NCI-H146 (cell line): ENCODE measurements at regions not wholly inside any gene's neighbourhood (a gene's known extent, or its start where the extent isn't known, plus 50 kb on each side); places are given as distances from the start of the nearest gene placed in this dataset.

Experiments
- DNase-seq: peaks from one replicate; lab custom pipeline; 2025; lab: John Stamatoyannopoulos, UW

DNA sequence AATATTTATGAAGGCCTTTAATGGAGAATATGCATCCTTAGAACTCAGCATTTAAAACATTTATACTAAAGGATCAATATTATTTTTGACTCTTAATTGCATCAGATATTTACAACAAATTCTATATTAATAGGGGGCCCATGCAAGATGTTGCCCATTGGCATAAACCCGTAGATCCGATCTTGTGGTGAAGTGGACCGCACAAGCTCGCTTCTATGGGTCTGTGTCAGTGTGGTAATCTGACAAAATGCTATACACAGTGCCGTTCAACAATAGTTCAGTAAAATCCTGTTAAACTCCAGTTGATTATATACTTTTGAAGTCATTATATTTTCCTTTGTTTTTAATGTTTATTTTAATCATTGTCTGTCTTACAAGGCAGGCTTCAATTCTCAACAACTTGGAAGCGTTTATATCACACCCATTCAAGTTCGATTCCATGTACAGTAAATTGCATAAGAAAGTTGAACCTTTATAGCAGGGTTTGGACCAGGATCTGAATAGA is 809.2 kb downstream of the USP25 start:
- DNase-seq: no peak

DNA sequence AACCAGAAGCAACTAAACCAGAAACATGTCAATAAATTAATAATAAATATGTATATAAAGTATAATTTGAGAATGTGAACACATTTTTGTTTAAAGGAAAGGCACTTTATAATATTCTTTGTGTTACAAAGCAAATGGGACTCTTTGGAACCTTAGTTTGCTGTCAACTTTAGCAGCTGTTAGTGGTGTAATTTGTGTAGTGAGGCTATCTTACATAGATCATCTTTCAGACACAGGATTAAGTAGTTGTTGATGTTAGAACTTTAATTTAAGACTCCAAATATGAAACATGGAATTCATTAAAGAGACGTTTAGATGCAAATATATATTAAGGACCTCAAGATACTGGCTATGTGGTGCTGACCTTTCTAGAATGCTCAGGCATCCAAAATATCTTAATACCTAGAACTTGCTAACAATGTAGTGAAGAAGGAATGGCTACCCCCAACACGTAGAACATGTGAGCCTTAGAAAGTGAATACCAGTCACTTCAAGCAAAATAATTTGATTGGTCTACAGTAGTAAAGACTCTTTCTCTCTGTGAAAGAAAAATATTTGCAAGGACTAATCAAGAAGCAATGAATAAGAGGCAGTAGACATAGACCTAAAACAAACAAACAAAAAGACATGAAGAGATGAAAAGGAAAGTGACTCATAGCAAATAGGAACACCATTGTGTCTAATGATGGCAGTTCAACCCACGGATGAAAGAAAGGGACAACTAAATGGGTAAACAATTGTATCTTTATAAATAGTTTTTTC is 811.4 kb downstream of the USP25 start:
- no peak for DNase-seq

DNA sequence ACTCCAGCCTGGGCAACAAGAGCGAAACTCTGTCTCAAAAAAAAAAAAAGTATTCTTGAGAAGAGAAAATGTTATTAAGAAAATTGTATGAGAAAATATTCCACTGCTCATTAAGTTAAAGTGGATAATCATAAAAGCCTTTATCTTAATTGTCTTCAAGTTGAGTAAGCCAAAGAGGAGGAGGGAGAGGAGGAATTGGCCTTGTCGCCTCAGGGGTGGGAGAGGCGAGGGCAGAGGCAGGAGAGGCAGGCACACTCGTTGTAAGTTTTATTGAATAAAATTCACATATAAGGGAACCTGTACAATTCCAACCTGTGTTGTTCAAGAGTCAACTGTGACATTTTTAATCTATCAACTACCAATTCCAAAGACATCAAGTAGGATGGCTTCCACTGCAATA is 820.3 kb downstream of the USP25 start:
- DNase-seq: no peak

DNA sequence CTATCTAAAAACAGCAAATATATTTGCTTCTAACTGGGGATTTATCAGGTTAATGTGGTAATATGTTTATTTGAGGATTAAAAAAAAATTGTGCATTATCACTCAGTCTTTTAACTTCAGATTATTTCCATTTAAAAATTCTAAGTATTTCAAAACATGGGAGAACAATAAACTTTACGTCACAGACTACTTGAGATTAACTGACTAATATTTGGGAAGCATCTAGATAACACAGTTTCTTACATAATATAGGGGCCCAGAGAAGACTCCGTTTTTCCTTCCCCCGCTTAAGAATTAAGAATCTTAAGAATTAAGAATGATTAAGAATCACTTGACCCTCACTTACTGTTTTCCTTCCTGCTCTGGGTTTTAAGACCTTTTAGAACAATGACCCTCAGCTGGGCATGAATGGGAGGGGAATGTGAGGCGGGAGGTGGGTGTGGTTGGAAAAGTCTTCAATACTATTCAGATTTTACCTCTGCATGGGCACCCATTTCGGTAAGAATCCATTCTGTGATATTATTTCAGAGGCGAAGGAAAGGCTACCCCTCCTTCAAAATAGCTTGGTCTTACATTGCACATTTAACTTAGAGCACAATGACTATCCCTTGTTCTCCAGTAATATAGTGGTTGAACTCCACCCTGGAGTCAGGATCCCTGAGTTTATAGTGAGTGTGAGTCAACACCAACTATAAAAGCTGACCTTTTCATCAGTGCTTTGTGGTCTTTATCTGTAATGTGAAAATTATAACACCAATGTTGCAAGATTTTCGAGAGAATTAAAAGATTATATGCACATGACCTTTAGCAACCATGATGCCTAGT is 821.3 kb downstream of the USP25 start:
- DNase-seq: no peak

DNA sequence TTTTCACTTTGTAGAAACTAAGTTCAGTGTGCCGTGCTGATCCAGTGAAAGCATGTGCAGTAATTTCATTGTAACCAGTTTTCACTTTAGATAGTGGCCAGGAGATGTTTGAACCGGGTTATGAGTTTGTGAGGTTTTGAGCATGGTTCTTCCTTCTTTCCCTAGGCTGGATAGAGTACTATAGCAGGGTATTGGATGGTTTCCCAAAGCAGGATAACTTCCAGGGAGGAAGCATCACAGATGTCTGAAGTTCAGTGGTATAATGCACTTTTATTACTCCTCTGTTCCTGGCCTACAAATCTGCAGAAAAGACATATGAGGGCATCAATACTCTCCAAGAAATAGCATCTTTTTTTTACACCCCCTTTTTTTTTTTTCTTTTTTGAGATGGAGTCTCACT is 823.1 kb downstream of the USP25 start:
- no peak for DNase-seq

DNA sequence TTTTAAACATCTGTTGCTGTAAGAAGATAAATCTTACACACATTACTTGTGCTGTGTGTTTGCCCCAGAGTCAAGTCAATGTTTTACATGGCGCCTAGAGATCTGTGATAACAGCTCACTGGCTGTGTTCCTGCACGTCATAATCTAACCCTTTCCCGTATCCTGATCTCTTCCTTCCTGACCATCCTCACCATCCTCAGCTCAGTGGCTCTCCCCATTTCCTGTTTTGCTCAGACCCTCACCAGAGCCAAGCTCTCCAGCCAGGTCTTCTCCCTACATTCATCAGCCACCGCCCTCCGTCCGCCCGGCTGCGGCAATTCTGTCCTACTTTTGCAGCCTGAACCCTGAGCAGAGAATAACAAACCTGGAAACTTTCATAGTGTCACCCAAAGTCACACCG is 824.7 kb downstream of the USP25 start:
- DNase-seq: no peak

DNA sequence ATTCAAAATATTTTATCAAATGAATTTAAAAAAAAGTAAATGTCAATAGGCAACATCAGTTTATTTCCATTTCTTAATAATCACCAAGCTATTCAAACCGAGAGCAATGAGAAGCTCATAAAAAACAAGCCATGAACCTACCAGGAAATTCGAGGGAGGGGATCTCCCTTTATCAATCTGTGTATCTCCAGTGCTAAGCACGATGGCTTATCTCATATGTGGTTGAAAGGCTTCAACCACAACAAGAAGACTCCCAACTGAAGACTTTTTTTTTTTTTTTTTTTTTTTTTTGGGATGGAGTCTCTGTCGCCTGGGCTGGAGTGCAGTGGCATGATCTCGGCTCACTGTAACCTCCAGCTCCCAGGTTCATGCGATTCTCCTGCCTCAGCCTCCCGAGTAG is 833.3 kb downstream of the USP25 start:
- DNase-seq: no peak

DNA sequence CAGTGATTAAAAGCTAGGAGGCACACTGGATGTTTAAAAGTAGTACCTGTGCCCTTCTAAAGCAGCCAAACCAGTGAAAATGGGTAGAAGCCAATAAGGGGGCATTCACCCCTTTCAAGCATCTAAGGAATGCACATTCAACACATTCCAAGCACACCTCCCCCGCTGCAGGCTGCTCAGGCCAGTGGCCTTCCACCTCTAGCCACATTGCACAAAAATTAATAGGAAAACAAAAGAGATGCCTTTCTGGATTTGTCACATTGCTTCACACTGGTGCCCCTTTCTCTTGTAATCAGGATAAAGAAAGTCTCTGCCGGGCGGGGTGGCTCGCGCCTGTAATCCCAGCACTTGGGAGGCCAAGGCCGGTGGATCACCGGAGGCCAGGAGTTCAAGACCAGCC is 834.0 kb downstream of the USP25 start:
- no peak for DNase-seq

DNA sequence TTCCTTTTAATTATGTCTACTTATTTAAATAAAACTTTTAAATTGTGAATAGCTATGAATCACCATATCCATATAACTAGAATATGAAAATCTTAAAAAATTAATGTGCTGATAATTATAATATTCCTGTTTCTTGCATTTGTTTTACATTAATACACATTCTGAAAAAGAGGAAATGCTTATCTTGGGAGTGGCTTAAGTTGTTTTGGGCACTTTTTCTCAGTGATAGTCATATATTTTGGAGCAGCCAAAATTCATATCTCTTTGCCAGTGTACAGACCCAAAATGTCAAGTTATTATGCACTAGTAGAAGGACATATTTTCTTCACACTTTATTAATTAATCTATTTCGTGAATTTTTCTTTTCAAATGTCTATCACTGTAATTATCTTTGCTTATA is 838.5 kb downstream of the USP25 start:
- DNase-seq: no peak

DNA sequence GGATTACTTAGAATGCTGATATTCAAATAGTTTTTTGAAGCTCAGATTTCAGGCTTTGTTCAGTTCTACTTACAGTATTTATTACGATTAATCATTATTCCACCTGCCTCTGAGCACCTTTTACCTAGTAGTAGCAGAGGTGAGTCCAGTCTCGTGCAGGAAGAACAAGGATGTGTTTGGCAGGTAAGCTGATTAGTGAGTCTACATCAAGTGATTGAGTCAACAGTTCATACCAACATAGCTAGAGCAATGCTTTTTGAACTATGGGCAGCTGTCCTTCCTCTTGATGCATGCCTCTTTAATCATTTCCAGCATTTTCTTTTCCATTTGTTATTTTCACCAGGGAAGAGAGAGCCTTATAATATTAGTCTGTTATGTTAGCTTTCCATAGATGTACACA is 838.9 kb downstream of the USP25 start:
- no peak for DNase-seq

DNA sequence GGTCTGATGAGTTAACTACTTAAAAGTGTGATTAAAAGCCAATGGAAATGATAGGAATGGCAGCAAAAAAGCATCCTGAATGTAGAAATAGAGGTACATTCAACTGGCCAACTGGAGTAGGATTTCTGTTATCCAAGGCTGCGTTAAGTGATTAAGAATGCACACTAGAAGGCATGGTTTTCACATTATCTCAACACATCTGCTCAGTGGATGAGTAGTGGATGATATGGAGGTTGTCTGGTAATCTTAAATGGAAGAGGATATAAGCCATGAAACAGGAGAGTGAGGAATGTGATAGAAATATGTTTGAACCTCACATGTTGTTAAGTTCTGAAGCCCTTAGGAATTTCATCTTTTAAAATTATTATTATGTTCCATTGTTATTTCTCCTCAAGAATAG is 839.9 kb downstream of the USP25 start:
- no peak for DNase-seq

DNA sequence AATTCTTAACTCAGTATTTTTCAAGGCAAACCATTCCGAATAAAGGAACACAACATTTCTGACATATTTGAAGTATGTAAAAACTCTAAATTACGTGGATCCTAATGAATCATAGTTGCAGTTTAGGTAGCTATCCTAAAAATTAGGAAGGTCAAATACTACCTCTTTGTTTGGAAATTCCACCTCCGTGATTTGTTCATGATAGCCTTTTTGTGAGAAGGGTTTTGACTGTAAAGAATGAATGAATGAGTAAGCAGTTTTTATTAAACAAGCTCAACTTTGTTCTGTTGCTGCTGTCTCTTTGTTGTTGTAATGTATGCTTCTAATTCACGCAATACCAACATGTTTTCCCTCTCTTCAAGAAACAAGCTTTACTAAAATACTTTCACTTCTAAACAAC is 840.4 kb downstream of the USP25 start:
- DNase-seq: no peak

DNA sequence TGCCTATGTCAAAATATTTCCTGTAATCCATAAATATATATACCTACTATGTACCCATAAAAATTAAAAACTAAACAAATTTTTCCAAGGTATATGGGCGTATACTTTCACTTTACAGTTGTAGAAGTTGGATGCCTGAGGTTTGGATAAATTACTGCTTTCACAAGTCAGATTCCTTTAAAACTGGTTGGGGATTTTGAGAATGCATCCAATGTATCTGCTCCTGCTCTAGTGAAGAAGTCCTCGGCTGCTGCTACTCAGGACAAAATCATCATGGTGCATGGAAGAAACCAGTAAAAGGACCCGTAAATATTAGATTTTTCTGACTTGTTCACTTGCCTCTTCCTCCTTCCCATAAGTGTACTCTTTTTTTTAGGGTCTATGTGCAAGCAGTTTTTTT is 841.1 kb downstream of the USP25 start:
- no peak for DNase-seq

DNA sequence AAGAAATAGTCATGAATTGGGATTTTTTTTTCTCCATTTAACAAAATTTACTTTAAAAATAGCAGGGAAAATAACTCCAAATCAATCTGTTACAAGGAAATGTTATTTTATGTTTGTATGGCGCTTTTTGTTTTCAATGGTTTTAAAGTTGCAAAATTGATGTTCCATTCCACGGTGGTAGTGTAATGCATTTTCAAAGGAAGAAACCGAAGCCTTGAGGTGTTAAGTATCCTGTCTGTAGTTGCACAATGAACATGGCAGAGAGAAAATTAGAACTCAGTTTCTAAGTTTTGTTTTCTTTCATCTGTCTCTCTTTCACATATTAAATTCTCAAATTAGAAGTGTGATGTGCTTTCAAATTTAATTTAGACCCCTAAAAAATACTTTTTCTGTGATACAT is 841.8 kb downstream of the USP25 start:
- DNase-seq: no peak

DNA sequence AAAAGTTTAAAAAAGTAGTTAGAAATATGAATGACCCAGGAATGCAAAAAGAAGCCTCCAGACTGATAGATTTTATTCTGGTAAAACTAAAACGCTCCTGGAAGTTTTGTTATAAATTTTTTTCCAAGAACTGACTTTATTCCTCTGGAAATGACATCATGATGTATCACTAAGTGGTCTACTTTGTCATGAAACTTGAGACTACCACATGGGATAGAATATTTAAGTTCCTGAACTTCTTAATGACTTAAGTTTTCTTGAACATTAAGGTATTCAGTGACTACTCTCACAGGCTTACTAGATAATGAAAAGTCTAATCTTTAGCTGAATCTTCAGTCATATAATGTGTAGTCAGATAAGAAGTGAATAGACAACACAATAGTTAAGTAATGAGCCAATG is 842.2 kb downstream of the USP25 start:
- no peak for DNase-seq

DNA sequence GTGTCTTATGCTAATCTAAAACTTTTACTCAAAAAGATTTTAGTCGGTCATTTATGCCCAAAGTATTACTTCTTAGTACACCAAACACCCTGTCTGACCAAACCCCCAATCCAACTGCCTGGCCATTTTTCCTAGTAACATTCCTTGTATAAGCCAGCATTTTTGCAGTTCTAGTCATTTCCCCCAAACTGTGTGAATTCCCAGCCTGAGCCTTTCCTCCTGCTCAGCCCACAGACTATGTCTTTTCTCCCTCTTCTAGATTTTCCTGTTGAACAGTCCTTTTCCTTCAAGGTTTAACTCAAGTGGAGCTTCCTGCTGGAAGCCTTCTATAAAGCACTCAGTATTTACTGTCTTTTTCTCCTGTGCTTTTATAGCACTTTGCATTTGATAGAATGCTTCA is 843.8 kb downstream of the USP25 start:
- no peak for DNase-seq

DNA sequence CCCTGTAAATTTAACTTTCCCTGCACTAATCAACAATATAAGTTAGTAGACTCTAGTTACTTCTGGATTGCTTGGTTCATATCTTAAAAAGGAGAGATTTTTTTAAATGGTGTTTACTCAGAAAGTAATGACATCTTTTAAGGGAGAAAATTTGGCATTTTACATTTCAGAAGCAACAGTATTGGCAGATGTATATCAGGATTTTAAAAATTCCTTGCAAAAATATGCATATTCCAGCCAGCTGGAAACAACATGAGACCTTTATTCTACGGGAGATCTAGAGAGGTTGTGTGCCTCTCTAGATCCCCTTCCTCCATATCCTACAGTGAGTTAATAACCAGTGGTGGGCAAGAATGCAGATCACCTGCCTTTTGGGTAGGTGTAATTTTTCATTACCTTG is 848.2 kb downstream of the USP25 start:
- no peak for DNase-seq

DNA sequence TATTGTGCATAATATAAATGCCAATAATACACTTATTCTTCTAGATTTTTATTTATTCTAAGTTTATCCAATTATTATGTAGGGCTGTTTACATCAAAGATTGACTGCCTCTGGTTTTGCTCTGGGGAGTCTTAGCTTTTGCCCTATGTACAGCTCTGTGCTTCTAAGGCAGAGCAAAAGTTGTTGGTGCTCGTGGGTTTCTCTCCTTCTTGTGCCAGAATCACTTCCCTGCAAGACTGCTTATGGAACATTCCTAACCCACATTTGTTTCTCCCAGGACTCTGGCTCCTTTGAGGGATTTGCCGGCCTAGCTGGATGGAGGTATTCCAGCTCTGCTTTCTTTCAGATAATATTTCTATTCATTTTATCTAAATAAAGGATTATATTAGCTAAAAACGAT is 849.1 kb downstream of the USP25 start:
- DNase-seq: no peak

DNA sequence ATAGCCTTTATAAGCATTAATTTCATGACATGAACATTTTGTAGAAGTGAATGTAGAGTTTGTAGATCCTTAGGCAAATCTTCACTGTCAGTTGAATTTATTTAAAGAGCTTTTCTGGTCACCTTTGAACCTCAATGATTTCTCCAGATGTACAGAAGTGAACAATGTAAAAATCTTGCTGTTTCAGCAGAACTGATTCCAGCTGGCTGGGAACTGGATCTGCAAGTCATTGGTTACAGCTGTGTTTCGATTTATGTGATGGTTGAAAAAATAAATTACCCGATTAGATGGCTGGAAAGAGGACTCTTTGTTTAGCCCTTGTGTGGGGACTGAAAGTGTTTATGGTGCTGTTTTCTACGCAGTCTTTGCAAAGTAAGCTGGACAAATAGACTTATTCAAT is 849.8 kb downstream of the USP25 start:
- DNase-seq: no peak

DNA sequence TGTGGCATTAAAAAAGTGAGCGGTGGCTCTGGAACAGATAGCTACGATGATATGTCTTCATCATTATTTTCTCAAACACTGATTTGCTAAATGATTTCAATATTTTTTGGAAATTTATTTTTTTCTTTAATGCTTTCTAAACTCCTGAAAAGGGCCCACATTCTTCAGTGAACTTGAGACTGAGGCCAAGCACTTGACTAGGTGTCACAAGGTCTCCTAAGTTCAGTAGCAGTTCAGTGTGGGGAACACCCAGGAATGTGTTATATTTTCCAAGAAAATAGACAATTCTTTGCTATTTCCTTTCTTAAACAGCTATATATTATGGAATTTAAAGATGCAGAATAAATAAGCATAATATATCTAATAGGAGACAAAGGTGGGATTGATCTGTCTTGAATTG is 850.9 kb downstream of the USP25 start:
- no peak for DNase-seq

DNA sequence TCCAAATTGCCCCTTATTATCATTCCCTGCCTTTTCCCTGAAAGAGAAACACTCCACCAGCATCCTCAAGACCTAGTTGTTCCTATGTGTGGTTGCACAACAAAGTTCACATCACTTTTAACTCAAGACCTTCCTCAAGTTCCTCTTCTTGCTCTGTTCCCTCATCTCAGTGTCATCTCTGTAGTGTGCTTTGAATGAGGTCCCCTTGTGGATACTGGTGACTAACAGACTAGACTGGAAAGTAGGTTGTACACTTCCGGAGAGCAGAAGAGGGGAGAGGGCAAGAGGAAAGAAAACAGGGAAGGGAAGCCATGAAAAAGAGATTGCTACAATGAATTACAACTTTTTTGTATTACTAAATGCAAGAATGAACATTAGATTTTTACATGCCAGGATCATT is 853.8 kb downstream of the USP25 start:
- no peak for DNase-seq

DNA sequence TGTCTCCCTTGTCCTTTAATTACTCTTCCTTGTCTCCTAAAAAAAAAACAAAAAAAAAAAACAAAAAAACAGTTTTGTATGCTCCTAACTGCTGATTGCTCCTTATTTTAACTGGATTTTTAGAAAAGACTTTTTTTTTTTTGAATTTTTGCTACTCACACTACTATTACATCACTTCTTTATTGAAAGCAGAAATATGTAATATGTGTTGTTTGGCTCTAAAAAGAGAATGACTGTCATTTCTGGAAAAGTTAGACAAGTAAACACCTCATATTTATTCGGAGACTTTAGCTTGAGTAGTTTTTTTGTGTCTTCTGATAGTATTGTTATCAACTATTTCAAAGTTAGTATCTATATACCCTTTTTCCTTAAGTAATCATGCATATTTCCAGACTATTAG is 855.0 kb downstream of the USP25 start:
- DNase-seq: no peak

DNA sequence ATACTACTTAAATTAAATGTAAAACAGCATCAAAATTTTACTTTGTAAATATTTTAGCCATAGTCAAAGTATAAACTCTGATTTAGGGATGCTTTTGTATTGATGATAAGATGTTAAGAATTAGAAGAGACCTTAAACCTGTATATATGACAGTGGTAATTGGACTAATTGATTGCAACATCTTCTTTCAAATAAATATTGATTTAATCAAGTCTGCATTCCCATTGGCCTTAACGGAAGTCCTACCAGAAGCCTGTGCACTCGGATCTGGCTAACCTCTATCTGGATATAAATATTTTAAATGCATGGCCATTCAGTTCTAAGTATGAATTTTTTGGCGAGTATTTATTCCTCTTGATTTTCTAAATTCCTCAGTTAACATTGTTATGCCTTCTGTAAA is 856.1 kb downstream of the USP25 start:
- no peak for DNase-seq
